ENCODE measurements at regions not wholly inside any gene's neighbourhood (a gene's known extent, or its start where the extent isn't known, plus 50 kb on each side); places are given as distances from the start of the nearest gene placed in this dataset.

DNA sequence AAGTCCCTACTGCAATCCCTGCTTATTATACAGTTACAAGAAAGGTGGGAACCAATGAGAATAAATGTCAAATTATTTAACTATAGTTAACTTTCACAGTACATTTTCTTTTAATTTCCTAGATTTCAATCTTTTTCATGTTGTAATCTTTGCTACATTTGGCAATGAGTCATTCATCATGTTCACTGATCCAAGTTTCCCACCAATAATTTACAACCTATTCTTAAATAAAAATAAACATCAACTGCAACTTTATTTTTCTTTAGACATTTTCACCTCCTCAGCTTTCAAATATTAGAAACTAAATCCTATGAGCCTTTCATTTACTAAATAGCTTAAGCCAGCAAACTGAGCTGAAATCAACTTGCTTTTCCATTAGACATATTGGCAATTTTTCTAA lies 541.3 kb upstream of the BTBD3 start:
- no peak for DNase-seq

DNA sequence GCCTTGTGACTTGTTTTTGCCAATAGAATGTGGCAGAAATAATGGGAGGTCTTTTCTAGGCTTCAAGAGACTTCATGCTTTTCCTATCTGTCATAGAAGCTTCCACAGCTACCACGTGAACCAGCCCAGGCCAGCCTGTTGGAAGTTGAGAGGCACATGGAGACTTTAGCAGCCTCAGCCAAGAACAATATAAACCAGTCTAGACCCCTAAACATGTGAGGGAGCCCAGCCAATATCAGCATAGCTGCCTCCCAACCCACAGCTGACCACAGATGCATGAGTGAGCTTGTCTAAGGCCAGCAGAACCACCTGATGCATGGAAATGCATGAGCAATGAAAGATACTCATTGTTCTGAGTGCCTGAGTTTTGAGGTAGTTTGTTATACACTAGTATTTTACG lies 540.7 kb upstream of the BTBD3 start:
- DNase-seq, result no peak

DNA sequence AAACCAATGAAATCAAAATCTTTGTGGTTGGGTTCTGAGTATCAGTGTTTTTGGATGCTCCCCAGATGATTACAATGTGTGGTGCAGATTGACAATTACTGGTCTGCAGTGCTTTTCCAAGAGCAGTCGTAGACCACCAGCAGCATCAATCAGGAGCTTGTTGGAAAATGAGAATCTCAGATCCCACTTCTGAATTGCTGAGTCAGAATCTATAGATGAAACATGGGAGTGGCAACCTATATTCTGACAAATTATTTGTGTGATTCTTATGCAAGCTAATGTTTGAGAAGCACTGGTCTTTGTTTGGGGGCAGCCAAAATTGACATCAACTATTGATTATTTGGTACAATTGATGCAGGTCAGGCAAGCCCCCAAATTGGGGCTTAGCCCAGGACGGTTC lies 539.9 kb upstream of the BTBD3 start:
- DNase-seq, result no peak

DNA sequence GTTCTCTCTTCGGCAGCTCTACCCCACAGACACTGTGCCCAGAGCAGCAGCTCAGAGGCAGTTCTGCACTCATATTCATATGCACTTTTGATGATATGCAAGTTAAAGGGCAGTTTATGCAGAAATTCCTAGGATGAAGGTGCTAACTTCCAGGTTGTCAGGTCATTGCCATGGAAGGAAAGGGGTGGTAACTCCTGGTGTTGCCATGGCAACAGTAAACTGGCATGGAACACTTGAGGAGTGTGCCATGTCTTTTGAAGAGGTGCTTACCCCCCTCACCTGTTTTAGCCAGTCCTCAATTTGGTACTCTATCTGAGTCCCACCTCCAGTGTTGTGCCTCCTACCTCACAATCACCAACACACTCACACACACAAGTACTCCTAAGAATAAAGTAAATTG lies 539.4 kb upstream of the BTBD3 start:
- no peak for DNase-seq

DNA sequence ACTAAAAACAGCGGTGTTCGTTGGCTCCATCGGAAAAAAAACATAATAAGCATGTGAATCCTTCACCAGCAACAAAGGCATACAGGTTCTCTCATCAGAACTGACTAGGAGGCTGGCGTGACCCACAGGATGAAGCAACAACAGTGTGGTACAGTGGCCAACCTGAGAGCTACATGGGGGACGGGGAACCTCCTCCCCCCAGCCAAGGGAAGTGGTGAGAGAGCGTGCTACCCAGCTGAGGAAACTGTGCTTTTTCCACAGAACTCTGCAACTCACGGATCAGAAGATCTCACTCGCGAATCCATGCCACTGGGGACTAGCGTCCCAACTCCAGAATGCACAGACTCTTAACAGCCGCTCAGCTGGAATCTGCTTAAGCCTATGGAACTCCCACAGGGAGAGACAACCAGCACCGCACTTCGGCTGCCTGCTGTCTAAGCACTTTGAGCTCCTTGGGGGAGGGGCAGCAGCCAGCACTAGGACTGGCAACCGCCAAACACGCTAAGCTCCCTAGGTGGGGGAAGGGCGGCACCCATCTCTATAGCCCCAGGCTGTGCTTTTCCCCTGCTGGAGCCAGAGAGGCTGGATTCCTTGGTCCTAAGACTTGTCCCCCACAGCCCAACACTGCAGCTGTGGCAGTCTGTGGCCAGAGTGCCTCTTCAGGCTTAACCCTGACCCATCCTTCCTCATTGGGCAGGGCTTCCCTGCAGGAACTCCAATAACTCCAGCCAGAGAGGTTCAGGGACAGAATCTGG lies 538.3 kb upstream of the BTBD3 start:
- no peak for DNase-seq

DNA sequence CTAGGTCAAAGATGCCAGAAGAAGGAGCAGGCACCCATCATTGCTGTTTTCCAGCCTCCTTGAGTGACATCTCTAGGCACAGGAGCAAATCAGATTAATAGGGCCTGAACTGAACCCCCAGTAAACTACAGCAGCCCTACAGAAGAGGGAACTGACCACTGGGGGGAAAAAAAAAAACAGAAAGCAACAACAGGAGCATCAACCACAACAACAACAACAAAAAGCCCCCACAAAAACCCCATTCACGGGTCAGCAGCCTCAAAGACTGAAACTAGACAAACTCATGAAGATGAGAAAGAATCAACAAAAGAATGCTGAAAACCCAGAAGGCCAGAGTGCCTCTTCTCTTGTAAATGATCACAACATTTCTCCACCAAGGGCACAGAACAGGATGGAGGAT lies 537.4 kb upstream of the BTBD3 start:
- no peak for DNase-seq

DNA sequence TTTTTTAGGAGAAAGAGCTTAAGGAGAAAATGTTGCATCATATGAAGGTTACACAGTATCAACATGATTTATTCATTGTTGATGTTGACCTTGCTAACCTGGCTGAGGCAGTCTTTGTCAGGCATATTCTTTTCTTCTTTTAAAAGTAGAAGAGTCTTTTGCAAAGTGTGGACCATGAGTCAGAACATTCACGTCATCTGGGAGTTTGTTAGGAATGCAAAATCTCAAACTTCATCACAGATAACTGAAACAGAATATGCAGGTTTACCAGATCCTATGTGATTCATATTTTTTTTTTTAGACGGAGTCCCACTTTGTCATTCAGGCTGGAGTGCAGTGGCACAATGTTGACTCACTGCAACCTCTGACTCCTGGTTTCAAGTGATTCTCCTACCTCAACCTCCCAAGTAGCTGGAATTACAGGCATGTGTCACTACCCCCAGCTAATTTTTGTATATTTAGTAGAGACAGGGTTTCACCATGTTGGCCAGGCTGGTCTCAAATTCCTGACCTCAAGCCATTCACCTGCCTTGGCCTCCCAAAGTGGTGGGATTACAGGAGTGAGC lies 530.4 kb upstream of the BTBD3 start:
- no peak for DNase-seq

DNA sequence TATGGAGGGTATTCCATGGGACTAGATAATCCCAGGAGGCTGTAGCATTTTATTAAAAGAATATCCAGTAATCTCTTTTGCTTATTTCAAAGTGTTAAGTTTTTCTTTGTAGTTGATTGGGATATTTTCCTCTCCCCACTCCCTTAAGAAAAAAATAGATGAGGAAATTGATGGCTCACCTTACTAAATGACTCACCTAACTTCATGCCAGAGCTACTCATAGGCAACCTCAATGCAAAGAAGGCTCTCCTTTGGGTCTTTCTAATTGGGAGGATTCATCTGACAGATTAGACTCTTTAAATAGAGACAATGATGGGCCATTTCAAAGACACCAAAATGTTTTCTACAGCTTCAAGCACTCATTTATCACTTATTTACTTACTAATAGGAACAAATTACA lies 528.5 kb upstream of the BTBD3 start:
- DNase-seq, result no peak

DNA sequence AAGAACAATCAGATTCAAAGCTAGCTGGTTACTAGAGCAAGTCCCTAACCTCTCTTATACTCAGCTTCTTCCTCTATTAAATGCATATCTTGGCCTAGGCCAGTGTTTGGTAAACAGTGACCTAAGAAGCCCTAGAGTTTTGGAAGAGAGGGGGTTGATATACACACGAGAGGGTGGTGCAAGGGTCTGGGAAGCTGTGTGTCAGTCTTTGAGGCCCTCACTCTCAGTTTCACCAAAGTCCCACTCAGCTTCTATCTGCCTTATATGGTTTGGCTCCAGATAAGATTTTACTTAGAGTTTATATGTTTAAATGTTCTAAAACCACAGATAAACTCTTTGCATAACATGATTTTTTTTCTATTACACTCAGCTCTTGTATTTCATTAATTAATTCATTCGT lies 526.1 kb upstream of the BTBD3 start:
- DNase-seq, result no peak

DNA sequence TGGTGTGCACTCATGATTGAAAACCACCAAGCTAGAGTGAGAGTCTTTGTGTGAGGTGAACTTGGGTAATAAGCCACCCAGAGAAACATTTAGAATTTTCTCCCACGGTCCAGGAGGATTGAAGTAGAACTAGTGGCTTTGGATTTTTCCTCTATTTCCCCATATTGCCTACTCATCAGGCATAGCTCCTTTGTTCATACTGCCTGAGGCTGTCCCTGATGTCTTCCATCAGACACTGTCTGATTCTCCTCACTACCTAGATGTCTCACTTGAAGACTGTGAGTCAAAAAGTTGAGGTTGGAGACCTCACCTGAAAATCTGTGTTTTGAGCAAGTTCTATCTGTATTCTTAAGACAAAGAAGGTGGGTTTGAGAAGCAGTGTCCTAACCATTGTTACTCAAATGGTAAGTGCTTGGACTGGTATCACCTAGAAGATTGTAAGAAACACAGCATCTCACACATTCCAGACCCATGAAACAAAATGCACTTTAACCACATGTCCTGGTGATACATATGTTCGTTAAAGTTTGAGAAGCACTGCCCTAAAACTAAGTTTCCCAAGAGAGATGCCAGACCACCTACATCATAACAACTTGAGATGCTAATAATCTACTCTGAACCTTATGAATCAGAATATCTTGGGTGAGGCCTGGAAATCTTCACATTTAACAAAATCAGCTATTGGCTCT lies 523.4 kb upstream of the BTBD3 start:
- DNase-seq, result no peak

DNA sequence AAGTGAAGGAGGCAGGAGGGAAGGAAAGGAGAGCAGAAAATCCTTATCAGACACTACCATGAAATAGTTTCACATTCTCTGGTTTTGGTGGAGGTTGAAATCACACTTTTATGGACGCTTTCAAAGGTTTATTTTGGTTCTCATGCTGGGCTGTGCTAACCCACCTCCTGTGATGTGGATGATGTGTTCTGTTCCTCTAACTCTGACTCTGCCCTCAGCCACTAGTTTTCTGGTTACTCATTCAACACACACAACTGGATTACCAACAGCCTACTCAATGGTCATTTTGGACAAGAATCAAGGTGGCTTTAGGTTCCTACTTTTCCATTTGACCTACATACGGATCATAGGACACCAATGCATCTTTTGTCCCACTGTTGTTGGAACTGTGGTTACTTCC lies 522.1 kb upstream of the BTBD3 start:
- DNase-seq, result no peak

DNA sequence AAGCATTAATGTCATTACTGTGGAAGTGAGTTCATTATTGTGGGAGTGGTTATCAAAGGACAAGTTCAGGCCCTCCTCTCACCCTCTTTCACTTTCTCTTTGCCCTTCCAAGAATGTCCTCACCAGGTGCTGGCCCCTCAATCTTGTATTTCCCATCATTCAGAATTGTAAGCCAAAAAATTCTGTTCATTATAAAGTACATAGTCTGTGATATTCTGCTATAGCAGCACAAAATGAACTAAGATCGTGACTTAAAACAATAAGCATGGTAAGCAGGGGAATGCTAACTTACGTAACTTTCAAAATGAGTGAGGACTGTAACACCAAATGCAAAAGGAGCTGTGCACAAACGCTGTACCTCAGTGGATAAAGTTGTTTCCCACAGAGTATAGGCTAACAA lies 515.7 kb upstream of the BTBD3 start:
- no peak for DNase-seq

DNA sequence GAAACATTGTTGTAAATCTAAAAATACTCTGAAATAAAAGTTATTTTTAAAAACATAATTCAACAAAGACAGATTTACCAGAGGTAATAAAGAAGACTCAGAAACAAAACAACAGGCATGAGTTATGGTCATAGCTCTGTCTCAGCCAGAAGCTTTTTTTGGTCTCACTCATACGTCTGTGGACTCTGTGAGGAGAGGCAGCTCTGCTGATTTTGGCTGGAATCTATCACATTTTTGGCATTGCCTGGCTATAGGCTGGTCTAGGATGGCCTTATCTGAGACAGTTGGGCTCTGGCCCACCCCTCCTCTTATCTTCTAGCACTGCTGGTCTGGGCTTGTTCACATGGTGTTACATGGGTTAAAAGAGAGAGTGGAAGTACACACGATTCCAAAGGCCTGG lies 514.0 kb upstream of the BTBD3 start:
- DNase-seq, result no peak

DNA sequence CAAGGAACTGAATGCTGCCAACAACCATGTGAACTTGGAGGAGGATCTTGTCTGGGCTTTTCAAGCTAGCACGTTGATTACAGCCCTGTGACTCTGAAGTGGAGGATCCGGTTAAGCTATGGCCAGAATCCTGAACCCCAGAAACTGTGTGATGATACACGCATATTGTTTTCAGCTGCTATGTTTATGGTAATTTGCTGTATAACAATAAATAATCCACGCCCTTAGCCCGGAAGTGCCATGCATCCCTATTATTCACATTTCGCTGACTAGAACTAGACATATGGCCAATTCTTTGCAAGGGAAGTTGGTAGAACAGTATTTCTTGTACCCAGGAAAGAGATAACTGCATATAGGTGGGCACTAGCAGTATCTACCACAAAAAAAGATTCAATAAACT lies 510.8 kb upstream of the BTBD3 start:
- DNase-seq, result no peak

DNA sequence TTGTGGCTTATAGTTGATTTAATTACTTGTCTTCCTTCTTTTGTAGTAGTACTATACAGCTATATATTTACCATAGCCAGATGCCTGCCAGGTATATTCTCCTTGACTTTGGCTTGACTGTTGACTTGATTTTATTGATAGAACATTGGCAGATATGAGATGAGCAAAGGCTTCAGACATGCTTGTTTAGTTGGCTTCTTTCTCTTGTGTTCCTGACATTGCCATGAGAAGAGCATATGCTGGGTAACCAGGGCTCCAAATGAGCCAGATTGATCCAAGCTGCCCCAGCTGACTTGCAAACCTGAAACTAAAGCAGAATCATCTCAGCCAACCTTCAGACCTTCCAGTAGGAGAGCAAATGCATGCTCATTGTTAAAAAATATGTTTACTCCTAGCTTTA lies 508.1 kb upstream of the BTBD3 start:
- DNase-seq, result no peak

DNA sequence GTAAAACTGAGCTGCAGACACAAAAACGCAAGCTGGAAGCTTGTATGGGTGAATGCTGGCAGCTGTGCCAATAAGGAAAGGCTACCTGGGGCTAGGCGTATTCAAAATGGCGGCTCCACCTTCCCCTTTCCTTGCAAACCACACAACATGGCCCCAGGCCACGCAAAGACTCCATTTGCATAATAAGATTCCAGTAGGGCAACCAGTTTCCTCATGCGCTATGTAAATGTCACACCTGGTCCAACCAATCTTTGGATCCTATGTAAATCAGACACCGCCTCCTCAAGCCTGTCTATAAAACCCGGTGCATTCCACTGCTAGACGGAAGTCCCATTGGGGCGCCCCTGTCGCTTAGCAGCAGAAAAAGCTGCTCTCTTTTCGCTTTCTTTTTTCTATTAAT lies 505.9 kb upstream of the BTBD3 start:
- DNase-seq, result no peak

DNA sequence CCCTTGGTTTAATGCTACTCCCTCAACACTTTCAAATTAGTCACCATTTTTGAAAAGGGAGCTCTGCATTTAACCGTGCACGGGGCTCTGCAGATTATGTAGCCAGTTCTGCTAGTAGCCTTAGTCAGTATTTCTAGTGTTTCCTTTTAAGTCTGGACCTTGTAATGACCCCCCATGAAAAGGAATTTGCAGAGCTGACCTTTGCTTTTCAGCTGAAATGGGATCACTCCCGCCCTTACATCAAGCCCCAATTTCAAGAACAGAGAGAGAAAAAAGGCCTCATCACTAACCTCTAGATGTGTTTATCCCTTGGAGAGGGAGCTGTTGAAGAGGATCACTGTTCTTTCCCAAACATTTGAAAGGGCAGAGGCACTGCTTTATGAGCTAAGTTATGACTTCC lies 490.7 kb upstream of the BTBD3 start:
- no peak for DNase-seq

DNA sequence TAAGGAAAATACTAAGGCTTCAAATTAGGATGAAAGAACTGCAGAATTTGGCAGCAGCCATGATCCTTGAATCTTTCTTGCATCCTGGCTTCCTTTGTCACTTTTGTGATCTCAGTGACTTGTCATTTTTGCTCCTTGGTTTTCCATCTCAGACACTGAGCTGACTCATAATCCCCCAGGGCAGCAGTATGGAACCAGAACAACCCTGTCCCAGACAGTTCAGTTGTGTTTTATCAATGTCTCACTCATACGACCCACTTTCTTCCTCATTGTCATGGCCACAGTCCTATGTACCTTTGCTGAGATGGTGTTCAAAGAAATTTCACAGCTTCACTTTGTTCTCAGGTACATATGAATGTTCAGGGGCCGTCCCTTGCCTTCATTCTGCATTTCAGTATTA lies 488.5 kb upstream of the BTBD3 start:
- DNase-seq, result no peak

DNA sequence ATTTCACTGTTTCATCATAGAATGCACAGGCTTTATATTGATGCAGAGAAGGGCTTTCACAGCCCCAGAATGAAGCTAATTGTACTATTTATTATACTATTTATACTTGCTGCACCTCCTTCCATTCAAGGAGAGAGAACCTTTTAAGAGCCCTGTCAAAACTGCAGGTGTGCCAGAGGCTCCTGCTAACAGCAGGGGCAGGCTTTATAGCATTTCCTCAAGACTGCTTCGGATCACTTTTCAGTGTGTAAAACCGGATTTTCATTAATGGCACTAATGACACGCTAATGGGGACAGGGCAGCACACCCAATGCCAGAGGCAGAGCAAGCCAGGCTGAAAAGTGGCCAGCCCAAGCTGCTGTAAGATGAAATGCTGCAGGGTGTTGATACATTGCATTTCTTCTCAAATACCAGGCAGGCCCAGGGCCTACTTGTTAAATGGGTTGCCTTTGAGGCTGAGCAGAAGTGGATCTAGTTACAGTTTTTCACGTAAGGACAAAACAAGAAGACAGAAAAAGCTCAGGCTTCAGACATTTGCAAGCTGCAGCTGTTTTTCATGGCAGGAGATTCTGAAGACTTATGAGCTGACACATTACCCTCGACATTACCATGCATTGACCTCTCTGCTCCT lies 487.7 kb upstream of the BTBD3 start:
- DNase-seq, result no peak

DNA sequence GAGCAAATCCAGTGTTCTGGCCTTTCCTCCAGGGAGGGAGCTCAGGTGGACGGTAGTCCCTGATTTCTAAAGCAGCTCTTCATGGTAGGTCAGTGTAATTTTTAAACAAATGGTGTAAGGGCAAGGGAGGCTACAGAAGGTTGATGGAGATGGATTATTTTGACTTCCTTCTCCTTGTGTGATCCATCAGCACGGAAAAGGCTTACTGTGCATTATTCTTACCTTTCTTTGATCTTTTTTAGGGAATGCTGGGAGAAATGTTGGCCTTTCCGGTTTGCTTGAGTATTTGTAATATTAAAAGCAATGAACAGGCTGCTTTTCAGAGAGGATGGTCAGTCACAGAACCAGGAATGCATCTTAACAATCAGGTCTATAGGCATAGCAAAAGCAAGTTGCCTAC lies 487.0 kb upstream of the BTBD3 start:
- no peak for DNase-seq

DNA sequence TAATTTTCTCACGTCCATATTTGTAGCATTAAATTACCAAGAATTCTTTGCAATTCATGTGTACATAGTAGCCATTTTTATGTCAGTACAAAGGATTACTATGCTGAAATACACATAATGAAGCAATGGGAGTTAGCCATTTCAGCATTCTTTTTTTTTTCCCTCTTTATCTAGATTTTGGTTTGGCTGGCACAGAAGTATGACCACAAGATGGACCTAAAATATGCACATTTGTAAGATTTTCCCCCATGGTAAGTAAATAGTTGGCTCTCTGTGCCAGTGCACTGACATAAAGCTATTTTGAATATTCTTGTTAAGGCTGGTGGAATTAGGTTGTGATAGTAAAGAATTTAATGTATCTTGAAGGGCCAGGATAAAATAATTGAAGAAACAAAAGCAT lies 486.1 kb upstream of the BTBD3 start:
- DNase-seq, result no peak

DNA sequence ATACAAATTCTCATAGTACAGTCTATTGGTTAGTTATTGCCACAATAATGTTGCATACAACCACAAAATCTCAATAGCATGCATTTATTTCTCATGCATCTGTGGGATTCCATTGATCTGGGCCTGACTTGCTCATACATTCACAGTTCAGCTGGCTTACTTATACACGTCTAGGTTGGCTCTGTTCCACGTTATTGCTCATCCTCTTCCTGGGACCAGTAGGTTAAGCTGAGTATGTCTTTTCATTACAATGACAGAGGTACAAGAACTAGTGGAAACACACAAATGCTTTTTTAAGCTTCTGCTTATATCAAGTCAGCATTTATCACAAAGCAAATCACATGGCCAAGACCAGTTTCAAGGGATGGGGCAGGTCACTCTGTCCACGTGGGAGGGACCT lies 485.3 kb upstream of the BTBD3 start:
- DNase-seq, result no peak

DNA sequence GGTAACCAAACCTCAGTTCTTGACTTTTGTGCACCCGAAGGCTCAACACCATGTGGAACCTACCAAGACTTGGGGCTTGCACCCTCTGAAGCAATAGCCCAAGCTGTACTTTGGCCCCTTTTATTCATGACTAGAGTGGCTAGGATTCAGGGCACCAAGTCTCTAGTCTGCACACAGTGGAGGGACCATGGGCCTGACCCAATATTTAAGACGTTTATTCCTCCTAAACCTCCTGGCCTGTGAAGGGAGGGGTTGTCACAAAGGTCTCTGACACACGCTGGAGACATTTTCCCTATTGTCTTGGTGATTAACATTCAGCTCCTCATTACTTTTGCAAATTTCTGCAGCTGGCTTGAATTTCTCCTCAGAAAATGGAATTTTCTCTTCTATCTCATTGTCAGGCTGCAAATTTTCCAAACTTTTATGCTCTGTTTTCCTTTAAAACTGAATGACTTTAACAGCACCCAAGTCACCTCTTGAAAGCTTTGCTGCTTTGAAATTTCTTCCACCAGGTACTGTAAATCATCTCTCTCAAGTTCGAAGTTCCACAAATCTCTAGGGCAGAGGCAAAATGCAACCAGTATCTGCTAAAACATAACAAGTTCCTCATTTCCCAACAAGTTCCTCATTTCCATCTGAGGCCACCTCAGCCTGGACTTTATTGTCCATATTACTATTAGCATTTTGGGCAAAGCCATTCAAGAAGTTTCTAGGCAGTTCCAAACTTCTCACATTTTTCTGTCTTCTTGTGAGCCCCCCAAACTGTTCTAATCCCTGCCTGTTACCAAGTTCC lies 481.4 kb upstream of the BTBD3 start:
- DNase-seq, result no peak
